GM21381 (cell line): ENCODE measurements at regions not wholly inside any gene's neighbourhood (a gene's known extent, or its start where the extent isn't known, plus 50 kb on each side); places are given as distances from the start of the nearest gene placed in this dataset.

Experiments used
- ATAC-seq: cut with Tn5 transposase; IDR thresholded peaks from one replicate; pipeline ENCODE4 v1.9.1; 2021; ENCODE audit warnings: mild to moderate bottlenecking, moderate library complexity; ENCODE audit not compliant: unreplicated experiment

DNA sequence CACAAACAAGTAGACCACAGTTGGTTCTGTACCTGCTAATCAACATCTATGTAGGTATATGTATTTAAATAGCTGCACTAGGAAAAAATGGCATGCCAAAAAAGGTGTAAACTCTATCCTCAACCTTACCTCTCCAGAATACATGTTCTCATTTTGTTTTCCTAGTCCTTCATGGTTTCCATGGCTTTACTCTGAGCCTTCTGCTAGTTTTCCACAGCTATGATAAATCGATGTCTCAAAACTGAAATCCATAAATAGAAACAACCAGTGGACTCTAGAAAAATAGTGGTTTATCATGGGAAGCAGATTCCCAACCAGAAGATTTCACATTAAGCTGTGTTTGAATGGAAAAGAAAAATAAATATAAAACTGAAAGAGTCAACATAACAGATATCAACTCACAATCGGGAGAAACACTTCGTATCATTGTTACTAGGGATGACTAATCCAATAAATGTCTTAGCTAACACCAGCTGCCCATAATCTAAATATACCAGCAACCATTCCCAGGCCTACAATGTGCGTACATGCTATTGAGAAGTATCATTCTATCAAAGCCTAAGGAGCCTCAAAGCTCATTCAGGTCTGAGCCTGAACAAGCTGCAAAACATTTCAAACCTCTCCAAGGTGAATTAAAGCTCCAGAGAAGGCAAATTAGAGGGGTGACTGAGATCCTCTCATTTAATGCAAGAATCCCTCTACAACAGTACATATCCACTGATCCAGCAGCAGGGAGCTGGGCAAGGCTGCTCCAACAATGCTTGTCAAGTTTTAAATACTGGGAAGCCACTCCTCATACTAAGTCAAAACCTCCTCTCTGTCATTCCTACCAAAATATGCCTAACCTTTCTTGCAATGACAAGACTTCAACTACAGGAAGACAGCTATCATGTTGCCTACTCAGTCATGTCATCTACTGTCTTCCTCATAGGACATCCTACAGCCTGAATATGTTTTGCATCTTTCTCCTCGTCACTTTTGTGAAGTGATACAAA is 90.2 kb downstream of the KCTD12 start:
- ATAC-seq, result no peak

DNA sequence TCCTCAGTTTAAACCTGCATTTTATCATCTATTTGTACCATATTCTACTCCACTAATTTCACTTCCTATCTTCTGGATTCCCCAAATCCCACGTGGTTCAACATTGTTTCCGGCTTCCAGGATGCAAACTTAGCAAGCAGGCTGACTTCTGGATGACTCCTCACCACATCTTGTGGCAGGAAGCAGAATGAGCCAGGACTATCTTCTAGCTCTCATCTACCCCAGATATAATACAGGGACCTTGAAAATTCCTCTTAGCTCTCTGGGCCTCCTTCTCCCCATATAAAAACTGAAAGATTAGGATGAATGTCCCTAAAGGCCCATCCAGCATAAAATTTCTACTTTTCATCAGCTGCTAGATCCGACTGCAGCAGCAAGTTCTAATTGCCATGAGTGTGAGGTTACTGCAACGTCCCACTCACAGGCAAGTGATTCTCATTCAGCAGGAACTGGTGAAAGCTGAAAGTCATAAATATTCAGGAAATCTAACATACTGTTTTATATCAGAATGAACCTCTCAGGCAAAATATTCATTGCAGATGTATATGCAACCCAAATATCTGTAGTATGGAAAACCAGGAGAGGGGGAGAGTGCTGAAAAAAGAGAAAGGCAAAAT is 93.4 kb downstream of the KCTD12 start:
- ATAC-seq, result no peak

DNA sequence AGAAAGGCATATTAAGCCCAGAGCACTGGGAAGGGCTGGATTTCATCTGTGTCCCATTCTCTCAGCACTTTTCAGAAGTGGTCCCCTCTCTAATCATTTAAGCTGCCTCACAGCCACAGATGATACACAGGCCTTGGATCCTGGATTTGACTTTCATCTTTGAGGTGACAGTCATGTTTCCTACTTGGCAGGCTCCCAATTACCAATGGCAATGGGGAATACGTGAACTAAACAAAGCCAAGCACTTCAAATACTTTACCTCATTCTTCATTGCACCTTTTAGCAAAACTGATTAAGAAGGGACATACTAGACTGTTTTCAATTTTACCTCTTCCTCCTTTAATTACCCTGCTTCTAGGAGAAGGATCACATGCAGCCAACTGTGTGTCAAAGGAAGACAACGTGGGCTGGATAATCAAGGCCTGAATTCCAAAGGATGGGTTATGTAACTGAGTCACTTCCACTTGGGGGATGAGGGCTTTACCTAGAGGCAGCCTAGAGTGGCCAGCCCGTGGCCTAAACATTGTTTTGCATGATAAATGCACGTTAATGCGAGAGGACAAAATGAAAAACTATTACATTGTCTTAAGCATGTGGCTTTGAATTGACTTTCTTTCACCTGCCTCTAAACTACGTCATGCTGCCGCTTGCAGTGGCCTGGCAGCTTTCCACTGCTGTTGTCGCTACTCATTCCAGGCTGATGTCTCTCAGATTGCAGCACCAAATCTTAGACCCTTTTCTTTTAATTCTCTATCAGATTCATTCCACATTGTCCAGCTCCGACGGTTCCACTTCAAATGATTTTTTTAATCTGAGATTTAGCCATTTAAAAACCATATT is 95.0 kb downstream of the KCTD12 start:
- ATAC-seq, result no peak

- ATAC-seq, result no peak
These were observed 95.7 kb downstream of the KCTD12 start for GRCh38 chr13:76790526-76790925.

DNA sequence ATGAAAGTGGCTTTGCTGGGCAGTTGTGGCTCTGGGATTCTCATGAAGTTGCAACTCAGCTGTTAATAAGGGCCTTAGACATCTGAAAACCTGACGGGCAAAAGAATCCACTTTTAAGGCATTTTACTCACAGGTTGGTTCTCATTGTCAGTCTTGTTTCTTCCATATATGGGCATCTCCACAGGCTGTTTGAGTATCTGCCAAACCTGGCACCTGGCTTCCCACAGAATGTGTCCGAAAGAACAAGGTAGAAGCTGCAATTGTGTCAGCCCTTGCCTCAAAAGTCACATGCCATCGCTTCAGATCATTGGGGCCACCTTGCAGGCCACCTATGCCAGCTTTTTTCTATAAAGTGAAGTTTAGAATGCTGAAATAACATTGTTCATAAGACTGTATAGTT is 102.4 kb downstream of the KCTD12 start:
- no peak for ATAC-seq

- no peak for ATAC-seq
These were observed 107.4 kb downstream of the KCTD12 start for GRCh38 chr13:76778853-76779252.

GRCh38 chr13:76777096-76777495 is 109.1 kb downstream of the KCTD12 start:
- no peak for ATAC-seq

GRCh38 chr13:76775088-76775740 is 111.0 kb downstream of the KCTD12 start:
- ATAC-seq, result no peak

DNA sequence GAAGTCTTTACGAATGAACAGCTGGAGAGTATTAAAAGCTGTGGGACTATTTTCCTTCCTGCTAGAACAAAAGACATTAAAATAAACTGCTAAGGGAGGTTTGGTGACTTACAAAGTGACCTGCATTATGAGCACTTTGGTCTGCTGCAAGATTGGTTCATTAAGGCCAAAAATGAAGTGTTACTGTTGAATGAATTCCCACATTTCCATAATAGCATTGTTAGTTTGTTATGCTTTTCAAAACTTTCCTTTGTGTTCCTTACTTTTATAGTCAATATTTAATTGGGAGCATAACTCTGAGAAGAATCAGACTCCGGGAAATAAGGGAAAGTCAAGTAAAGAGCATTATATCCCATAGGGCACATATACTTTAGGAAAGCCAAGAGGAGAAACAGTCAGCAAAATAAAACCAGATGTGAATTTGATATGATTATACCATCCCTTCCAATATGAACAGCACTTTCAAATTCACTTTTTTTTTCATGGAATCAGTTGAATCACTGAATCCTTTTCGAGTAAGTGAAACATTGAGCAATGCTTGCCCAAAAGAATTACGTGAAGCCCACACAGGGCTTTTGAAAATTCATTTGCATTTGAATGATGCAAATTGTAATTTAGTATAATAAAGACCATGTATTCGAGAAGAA is 112.6 kb downstream of the KCTD12 start:
- ATAC-seq, result no peak

- ATAC-seq, result no peak
These were observed 114.0 kb downstream of the KCTD12 start for GRCh38 chr13:76772241-76772640.

DNA sequence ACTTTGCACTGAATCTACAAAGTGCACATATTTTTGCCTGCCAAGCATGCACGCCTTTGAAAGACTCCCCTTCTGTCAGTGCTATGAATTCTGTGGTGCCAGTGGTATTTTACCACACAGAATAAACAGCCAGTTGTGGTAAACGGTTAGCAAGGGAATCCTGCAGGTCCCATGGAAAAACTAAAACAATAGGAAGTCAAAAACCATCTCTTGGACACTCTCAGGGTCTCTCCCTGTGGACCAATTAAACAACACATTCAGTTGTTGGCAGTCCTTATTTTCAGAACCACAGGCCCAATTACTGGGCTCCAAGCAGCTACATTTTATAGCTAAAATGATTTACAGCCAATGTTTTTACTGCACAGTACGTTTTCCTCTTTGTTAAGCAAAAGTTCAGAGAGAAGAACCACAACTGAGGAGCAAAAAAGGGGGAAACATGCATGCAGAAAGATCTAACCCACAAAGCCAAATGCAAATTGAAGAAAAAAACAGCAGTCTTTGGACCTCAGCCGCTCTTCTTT is 116.9 kb downstream of the KCTD12 start:
- no peak for ATAC-seq

DNA sequence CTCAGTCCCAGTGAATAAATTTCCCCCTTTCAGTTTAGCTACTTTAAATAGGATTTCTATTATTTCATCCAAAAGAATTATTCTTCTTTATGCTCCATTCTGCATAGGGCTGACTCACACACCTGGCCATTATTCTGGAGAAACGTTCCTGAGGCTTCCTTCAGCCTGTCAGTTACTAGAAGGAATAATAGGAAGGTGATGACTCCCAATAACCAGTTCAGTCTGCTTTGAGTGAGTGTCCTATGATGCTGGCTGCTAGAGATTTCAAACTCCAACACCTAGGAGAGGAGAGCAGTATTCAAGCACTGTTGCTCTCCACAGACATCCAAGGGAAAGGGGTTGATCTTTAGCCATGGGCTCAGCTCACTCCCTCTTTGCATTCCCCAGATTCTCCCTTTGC is 117.8 kb downstream of the KCTD12 start:
- ATAC-seq, result no peak

GRCh38 chr13:76764916-76765315 is 121.3 kb downstream of the KCTD12 start:
- no peak for ATAC-seq

DNA sequence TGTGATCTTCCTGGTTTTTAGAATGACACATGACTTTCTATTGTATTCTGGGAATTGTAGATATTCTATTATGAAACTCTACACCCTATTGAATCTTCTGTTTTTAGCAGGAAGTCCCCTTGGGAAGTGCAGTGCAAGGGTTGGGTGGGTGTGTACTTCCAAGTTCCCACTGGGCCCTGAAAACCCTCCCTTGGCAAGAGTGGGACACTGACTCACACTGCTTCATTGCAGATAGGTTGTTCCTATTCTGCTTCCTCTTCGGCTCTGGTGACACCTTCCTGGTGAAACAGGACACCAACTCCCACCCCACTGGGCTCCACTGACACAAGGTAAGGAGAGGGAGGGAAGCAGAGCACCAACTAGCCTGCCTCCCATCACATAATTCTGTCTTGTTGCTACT is 121.8 kb downstream of the KCTD12 start:
- ATAC-seq, result no peak

DNA sequence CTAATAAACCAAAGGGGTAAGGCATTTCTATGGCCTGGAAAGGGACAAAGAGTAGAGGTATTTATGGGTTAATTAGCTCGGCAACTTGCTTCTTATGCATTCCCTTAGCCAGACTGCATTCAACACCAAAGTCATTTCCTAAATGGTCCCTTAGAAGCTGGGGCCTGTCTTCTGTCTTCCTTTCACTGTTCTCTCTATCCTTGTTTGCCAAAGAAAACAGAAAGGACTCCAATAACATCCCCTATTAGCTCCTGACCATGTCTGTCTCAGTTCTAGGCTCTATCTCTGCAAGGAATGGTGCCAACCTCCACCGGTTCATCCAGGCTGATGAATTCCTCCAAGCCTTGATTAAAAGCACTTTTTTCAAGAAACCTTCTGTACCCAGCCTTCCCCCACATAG is 123.5 kb downstream of the KCTD12 start:
- no peak for ATAC-seq

- ATAC-seq, result no peak
These were observed 126.3 kb downstream of the KCTD12 start for GRCh38 chr13:76759877-76760276.

- ATAC-seq, result no peak
These were observed 127.5 kb downstream of the KCTD12 start for GRCh38 chr13:76758738-76759137.

- ATAC-seq, result no peak
These were observed 127.9 kb downstream of the KCTD12 start for GRCh38 chr13:76758257-76758656.

DNA sequence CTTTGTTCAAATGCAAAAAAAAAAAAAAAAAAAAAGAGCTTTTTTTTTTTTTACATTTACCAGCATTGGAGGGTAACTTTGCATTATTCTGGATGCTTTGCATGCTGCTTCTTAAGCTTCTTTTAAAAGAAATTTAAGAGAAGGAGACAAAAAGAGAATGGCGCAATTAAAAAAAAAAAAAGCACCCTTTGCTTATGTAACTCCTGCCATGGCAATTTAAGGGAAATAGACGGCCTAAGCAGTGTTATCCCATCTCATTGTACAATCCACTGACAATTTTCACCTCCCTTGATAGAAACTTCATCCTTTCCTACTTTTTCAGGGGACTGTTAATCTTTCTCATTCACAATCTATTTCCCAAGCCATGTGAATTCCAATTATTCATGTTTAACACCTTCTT is 129.8 kb downstream of the KCTD12 start:
- ATAC-seq, result no peak

GRCh38 chr13:76754414-76754813 is 131.8 kb downstream of the KCTD12 start:
- no peak for ATAC-seq
